Stimulated activated CD4-positive, alpha-beta T cell treated with anti-CD3 and anti-CD28 coated beads, Interleukin-4, amount 100 ng/mL, for 4 hours (primary cell): ENCODE measurements at regions not wholly inside any gene's neighbourhood (a gene's known extent, or its start where the extent isn't known, plus 50 kb on each side); places are given as distances from the start of the nearest gene placed in this dataset.
"Not testable (repeated sequence)": the region's sequence is repeated elsewhere in the genome, so short reads cannot be mapped to it uniquely, and the experiment has no call there.

ENCODE experiments used
- DNase-seq, 2 experiments: peaks; one replicate each; pipeline ENCODE4 v3.0.0-alpha.2; 2020

- not testable (repeated sequence) for DNase-seq
Observed at GRCh38 chr15:84550503-84550902, 50.3 kb upstream of the ZSCAN2 start.
